ENCODE measurements at regions not wholly inside any gene's neighbourhood (a gene's known extent, or its start where the extent isn't known, plus 50 kb on each side); places are given as distances from the start of the nearest gene placed in this dataset.

DNA sequence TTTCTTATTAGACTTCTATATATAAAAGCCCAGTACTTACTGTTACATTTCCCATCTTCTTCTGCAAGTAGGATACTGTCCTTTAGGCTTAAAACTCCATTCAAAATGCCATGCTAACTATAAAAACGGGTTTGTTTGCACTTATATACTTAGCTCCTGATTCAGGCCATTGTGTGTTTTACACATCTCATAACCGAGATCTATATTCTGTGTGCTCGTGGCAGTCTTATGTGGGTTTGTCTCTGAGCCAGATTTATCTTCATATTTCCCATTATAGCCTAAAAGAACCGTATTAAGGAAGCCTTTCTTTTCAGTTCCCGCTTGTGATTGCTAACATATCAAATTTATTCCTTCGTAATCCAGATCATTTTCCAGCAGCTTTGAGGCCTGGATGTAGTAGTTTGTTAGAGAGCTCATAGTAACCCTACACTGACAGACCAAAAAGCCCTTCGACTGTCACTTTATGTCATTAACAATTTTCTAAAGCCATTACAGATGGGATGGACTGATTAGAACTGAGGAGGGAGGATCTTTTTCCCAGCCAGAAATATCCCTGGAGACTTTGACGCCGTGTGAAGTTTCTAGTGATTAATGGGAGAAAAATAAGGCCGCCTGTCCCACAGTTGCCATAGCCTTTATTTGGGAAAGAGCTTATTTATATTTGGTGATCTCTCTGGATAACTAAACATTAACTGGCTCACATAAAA is 508.5 kb downstream of the FOXG1 start:
- no peak for TF ChIP-seq CTCF (conservative IDR thresholded peaks at IDR 0.05 in 1 of 2, IDR thresholded peaks at IDR 0.05 in 1 of 2; ENCODE audit: extremely low read depth in 1 of 2, insufficient read depth in 1 of 2, low read depth in 1 of 2, low read length in 2 of 2)
- TF ChIP-seq EZH2 (IDR thresholded peaks at IDR 0.05; ENCODE audit: borderline replicate concordance, low read length) = no peak
